KG1 (cell line): ENCODE measurements at regions not wholly inside any gene's neighbourhood (a gene's known extent, or its start where the extent isn't known, plus 50 kb on each side); places are given as distances from the start of the nearest gene placed in this dataset.

Experiments used
- DNase-seq: peaks from one replicate; lab custom pipeline; 2025; lab: John Stamatoyannopoulos, UW

GRCh38 chr12:88310666-88311065, 168.6 kb downstream of the TMTC3 start:
- no peak for DNase-seq

GRCh38 chr12:88313554-88313953, 171.4 kb downstream of the TMTC3 start:
- DNase-seq = no peak

- no peak for DNase-seq
Observed at GRCh38 chr12:88314706-88315105, 172.6 kb downstream of the TMTC3 start.

GRCh38 chr12:88318726-88319125, 176.6 kb downstream of the TMTC3 start:
- DNase-seq = no peak

GRCh38 chr12:88325076-88325815, 183.1 kb downstream of the TMTC3 start:
- DNase-seq = no peak

GRCh38 chr12:88325816-88326189, 183.7 kb downstream of the TMTC3 start:
- no peak for DNase-seq

DNA sequence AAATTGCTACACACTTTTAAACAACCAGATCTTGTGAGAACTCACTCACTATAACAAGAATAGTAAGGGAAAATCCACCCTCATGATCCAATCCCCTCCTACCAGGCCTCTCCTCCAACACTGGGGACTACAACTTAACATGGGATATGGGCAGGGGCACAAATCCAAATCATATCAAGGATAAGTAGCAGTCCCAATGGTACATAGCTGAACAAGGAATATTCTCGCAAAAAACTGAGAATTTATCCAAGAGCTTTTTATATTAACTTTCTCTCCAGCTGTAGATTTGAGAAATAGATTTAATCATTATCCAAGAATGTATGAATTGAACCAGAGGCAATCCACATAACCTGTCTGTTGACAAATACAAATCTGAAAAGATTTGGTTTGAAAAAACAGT, 185.2 kb downstream of the TMTC3 start:
- DNase-seq = no peak

DNA sequence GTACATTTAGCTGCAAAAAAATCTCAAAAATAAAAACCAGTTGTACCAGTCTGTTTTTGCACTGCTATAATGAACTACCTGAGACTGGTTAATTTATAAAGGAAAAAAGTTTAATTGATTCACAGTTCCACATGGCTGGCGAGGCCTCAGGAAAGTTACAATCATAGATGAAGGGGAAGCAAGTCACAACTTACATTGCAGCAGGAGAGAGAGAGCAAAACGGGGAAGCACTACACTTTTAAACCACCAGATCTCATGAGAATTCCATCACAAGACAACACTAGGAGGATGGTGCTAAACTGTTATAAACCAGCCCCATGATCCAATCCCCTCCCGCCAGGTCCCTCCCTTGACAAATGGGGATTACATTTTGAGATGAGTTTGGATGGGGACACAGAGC, 186.0 kb downstream of the TMTC3 start:
- no peak for DNase-seq

DNA sequence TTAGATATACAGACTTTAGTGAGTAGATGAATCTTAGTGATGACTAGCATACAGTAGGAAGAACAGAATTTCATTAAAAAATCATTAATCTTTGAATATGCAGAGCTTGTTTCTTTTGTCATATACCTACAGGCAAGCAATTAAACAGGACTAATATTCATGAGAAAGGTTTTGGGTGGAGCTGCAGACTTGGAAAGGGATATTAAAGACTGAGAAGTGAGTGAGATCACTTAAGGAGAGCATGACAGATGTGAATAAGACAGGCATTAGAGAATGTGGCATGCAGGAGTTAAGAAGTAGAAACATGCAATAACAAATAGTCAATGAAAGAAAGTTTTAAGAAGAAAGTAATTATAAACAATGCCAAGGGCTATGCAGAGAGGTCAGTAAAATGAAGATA, 187.7 kb downstream of the TMTC3 start:
- DNase-seq = no peak

DNA sequence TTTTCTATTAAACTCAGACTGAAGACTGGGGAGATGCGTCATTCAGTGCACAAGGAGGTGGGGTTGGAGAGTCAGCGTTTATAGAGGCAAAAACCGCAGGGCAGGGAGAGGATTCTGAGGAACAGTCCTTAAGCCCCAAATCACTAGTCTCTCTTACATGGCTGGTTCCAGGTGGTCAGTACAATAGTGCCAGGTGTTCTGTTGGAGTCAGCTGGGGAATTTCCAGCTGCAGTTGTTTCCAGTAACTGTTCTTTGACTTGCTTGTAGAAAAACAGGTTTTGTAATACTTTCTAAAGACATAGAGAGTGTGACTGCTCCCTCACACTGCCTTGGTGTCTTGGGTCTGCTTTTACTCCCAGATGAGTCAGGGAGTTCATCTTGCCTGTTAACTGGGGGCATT, 192.2 kb downstream of the TMTC3 start:
- DNase-seq = no peak

GRCh38 chr12:88336076-88336739, 194.1 kb downstream of the TMTC3 start:
- no peak for DNase-seq

DNA sequence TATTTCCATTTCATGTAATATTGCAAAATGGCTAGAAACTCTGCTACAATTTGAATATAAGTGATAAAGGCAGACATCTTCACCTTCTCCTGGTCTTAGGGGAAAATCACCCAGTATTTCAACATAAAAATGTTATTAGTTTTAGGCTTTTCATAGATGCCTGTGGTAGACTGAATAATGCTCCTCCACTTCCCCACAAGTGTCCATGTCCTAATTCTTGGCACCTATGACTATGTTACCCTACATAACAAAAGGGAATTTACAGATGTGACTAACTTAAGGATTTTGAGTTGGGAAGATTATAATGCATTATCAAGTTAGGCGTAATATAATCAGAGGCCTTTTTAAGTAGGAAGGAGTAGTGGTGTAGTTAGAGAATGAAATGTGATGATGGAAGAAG, 196.4 kb downstream of the TMTC3 start:
- no peak for DNase-seq

DNA sequence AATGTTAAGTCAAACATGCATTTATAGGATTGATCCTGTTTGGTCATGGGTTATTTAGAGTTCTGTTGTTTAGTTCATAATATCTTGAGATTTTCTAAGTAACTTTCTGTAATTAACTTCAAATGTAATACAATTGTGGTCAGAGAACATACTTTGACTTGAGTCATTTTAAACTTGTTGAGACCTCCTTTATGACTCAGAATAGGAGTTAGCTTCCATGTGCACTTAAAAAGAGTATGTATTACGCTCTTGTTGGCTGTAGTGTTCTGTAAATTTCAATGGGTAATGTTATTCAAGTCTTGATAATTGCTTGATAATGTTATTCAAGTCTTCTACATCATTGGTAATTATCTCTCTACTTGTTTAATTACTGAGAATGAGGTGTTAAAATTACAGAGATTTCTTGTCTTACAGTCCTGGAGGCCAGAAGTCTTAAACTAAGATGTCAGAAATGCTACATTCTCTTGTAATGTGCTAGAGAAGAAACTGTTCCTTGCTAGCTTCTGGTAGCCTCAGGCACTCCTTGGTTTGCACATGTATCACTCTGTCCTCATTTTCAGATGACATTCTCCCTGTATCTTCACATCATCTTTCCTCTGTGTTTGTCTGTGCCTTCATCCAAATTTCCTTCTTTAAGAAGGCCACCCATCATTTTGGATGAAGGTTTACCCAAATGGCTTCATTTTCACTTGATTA, 197.3 kb downstream of the TMTC3 start:
- DNase-seq = no peak

DNA sequence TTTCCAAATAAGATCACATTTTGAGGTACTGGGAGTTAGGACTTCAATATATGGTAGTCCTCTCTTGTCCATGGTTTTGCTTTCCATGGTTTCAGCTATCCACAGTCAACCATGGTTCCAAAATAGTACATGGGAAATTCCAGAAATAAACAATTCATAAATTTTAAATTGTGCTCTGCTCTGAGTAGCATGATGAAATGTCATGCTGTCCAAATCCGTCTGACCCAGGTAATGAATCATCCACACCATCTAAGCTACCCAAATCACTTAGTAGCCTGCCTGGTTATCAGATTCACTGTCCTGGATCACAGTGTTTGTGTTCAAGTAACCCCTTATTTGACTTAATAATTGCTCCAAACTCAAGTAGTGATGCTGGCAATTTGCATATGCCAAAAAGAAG, 197.9 kb downstream of the TMTC3 start:
- no peak for DNase-seq

DNA sequence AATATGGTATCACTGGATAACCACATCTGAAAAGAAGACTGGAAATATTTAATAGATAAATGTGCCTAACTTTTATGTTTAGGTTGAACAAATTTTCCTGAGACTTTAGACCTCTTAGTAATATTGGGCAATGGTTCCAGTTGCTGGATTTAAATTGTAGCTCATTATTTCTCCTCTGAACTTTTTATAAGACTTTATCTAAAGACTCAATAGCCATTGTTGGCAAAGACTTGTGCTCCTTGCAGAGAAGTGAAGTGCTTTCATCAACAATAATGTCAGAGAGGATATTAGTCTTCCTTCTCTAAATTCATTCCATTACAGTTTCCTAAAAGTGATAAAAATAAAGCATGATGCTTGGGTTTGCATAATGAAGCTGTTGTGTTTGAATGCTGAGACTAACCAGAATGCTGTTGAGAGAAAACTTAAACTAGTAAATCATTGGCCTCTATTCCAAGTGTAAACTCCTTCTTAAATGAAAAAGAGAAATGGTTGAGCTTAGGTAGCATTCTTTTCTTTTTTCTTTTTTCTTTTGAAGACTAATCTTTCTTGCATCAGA, 200.2 kb downstream of the TMTC3 start:
- no peak for DNase-seq

GRCh38 chr12:88351146-88351545, 209.0 kb downstream of the TMTC3 start:
- no peak for DNase-seq

GRCh38 chr12:88354691-88355090, 212.6 kb downstream of the TMTC3 start:
- no peak for DNase-seq

GRCh38 chr12:88360343-88360742, 218.2 kb downstream of the TMTC3 start:
- no peak for DNase-seq

GRCh38 chr12:88361493-88361892, 218.8 kb downstream of the KITLG start:
- no peak for DNase-seq

DNA sequence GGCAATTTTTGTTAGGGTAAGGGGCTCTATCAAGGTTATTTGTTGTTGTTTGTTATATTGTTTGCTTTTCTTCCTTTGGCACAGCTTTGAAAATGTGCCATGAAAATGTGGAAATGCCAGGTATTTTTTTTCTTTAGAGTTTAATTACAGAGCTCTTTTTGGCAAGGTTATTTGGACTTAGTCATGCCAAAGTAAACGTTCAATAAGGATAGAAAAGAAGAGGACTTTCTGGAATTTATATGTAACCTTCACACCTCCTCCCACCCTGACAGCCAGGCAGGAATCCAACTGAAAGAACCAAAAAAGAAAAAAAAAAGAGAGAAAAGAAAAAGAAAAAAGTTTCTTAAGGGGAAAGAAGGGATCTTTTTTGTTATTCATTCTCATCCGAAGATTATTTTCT, 217.8 kb downstream of the KITLG start:
- no peak for DNase-seq

GRCh38 chr12:88365403-88365802, 214.9 kb downstream of the KITLG start:
- no peak for DNase-seq

DNA sequence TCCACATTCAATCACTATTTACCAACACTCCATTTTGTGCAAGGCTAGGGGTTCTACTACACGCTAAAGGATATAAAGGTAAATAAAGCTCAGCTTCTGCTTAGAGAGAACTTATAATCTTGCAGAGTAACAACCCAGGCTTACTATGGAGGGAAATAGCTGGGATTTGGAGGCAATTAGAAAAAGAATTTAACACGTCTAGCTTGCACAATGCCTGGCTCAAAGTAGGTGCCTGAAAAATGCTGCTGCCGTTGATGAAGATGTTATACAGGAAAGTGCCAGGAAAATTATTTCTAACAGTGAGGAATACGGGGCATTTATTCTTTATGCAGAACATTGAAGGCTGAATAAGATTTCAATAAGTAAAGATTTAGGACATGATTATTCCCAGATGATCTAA, 214.2 kb downstream of the KITLG start:
- no peak for DNase-seq

DNA sequence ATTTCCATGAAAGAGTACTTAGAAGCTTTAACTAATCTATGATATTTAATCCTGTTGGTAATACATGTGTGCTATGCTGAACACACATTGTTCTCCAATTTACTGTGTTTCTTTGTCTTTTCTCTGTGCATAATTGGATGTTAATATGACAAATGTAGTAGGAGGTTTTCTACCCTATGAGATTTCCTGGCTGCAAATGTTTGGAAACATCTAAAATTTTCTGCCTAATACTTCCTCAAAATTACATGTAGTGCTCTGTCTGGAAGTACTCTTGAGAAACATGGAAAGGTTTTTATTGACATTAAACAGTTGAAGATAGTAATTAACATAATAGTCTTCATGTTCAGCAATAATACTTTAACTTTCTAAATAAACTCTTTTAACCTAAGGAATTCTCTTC, 213.0 kb downstream of the KITLG start:
- DNase-seq = no peak
